HL-60 (cell line): ENCODE measurements at regions not wholly inside any gene's neighbourhood (a gene's known extent, or its start where the extent isn't known, plus 50 kb on each side); places are given as distances from the start of the nearest gene placed in this dataset.

Source experiments
- DNase-seq, 2 experiments: peaks; one replicate each; pipeline ENCODE4 v3.0.0-alpha.2; 2010 to 2020; ENCODE audit warnings: low read depth in 1 of 2, low spot score in 1 of 2
- H3K27ac ChIP-seq: fragments of 250-450 bp; sonication (Bioruptor Pico); replicated peaks from 2 replicates; pipeline ENCODE4 v1.5.1; 2020; ENCODE audit warnings: mild to moderate bottlenecking, moderate library complexity
- H3K27me3 ChIP-seq: fragments of 250-450 bp; sonication (Bioruptor Pico); 2 replicates; pipeline ENCODE4 v1.5.1; 2021; ENCODE audit warnings: mild to moderate bottlenecking, moderate library complexity; ENCODE audit not compliant: insufficient read depth, poor library complexity, severe bottlenecking
- H3K4me3 ChIP-seq: replicated peaks from 2 replicates; pipeline ENCODE4 v1.5.1; 2011; ENCODE audit warnings: mild to moderate bottlenecking, control low read depth, low read length; ENCODE audit not compliant: insufficient read depth
- GABPA ChIP-seq: IDR thresholded peaks from 2 replicates; pipeline ENCODE4 v1.6.1; 2012; ENCODE audit warnings: low read depth
- POLR2AphosphoS5 ChIP-seq: IDR thresholded peaks from 2 replicates; pipeline ENCODE4 v1.6.1; 2012; ENCODE audit warnings: low read depth
- SPI1 ChIP-seq: IDR thresholded peaks from 2 replicates; pipeline ENCODE4 v1.6.1; 2012; ENCODE audit warnings: low read depth, mild to moderate bottlenecking, borderline replicate concordance
- TF ChIP-seq, protein P1 (sequence below): IDR thresholded peaks from one replicate; pipeline ENCODE4 v1.5.1; 2011; ENCODE audit warnings: low read length, control low read depth, inconsistent platforms; ENCODE audit not compliant: insufficient read depth
- TF ChIP-seq, protein P2 (sequence below): IDR thresholded peaks from 2 replicates; pipeline ENCODE4 v1.6.1; 2012; ENCODE audit warnings: low read depth; ENCODE audit not compliant: insufficient replicate concordance

DNA sequence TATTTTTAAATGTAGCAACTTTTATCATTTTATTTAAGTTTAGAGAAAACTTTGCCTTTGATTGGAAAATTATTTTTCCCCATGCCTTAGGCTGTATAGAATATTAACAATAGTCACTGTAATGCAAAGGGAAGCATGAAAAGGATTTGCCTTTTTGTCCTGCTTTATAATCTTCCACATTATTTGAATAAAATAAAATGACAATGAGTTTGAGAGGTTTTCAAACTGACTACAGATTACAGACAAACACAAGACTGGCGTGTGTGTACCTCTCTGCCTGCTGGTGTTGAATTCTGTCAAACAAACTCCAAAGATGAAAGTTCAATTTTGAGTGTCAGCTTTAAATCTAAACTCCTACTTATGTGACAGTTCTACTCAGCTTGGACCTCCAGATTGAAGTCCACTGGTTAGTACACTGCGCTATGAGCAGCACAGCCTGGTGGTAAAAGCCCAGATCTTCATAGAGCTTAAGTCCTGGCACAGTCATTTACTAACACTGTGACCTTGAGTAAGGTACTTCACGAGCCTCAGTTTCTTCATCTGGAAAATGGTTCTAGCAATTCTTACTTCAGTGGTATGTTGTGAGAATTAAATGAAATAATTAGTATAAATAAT lies 98.3 kb upstream of the CPNE8 start:
- H3K27me3 ChIP-seq = no peaks in the 10 kb centered on the region
- H3K27ac ChIP-seq = no peak overlapping the region
- DNase-seq = no peak
- TF ChIP-seq, protein P1, sequence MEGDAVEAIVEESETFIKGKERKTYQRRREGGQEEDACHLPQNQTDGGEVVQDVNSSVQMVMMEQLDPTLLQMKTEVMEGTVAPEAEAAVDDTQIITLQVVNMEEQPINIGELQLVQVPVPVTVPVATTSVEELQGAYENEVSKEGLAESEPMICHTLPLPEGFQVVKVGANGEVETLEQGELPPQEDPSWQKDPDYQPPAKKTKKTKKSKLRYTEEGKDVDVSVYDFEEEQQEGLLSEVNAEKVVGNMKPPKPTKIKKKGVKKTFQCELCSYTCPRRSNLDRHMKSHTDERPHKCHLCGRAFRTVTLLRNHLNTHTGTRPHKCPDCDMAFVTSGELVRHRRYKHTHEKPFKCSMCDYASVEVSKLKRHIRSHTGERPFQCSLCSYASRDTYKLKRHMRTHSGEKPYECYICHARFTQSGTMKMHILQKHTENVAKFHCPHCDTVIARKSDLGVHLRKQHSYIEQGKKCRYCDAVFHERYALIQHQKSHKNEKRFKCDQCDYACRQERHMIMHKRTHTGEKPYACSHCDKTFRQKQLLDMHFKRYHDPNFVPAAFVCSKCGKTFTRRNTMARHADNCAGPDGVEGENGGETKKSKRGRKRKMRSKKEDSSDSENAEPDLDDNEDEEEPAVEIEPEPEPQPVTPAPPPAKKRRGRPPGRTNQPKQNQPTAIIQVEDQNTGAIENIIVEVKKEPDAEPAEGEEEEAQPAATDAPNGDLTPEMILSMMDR = no peak
- TF ChIP-seq POLR2AphosphoS5 = no peak
- TF ChIP-seq, protein P2, sequence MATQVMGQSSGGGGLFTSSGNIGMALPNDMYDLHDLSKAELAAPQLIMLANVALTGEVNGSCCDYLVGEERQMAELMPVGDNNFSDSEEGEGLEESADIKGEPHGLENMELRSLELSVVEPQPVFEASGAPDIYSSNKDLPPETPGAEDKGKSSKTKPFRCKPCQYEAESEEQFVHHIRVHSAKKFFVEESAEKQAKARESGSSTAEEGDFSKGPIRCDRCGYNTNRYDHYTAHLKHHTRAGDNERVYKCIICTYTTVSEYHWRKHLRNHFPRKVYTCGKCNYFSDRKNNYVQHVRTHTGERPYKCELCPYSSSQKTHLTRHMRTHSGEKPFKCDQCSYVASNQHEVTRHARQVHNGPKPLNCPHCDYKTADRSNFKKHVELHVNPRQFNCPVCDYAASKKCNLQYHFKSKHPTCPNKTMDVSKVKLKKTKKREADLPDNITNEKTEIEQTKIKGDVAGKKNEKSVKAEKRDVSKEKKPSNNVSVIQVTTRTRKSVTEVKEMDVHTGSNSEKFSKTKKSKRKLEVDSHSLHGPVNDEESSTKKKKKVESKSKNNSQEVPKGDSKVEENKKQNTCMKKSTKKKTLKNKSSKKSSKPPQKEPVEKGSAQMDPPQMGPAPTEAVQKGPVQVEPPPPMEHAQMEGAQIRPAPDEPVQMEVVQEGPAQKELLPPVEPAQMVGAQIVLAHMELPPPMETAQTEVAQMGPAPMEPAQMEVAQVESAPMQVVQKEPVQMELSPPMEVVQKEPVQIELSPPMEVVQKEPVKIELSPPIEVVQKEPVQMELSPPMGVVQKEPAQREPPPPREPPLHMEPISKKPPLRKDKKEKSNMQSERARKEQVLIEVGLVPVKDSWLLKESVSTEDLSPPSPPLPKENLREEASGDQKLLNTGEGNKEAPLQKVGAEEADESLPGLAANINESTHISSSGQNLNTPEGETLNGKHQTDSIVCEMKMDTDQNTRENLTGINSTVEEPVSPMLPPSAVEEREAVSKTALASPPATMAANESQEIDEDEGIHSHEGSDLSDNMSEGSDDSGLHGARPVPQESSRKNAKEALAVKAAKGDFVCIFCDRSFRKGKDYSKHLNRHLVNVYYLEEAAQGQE = no peak
- TF ChIP-seq GABPA = no peak
- no peak for TF ChIP-seq SPI1
- no peak overlapping the region for H3K4me3 ChIP-seq

DNA sequence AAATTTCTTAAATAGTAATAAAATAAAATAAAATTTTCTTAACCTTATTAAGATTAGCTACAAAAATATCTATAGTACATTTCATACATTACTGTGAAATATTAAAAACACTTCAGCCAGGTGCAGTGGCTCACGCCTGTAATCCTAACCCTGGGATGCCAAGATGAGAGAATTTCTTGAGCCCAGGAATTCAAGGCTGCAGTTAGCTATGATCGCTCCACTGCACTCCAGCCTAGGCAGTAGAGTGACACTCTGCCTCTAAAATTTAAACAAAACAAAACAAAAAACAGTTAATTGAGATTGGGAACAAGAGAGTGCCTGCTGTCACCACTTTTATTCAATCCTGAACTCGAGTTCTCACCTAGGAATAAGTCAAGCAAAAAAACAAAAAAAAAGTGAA lies 95.0 kb upstream of the CPNE8 start:
- Histone ChIP-seq H3K27me3 (no peaks in the 10 kb centered on the region), H3K4me3 (no peak overlapping the region), H3K27ac (no peak overlapping the region)
- DNase-seq = no peak
- no peak for TF ChIP-seq GABPA
- TF ChIP-seq SPI1 = no peak
- TF ChIP-seq, protein P1 = no peak
- no peak for TF ChIP-seq POLR2AphosphoS5
- TF ChIP-seq, protein P2 = no peak

DNA sequence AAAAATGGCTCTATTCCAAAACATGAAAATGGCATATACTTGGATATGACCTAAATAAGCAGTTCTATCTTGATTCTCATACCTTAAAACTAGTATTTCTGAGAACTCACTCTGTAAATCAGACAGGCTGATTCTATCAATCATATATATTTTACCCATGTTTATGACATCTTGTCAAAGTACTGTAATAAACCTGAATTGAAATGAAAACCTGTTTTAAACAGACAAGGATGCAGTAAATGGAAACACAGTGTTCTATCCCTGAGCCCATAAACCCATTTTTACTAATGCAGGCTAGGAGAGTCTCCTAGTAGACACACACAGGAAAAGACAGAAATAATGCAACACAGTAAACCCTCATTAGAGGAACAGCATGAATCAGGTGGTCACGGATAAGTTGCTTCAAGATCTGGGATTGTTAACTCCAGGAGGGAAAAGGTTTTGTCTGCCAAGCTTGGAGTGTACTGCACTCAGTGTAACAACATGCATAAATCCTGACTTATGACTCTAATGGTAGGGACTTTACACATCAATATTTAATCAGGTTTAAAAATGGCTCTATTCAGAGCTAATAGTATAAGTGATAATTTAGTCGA lies 93.6 kb upstream of the CPNE8 start:
- TF ChIP-seq, protein P1 = no peak
- TF ChIP-seq GABPA = no peak
- Histone ChIP-seq H3K27ac (no peak overlapping the region), H3K4me3 (no peak overlapping the region), H3K27me3 (no peaks in the 10 kb centered on the region)
- DNase-seq = no peak

DNA sequence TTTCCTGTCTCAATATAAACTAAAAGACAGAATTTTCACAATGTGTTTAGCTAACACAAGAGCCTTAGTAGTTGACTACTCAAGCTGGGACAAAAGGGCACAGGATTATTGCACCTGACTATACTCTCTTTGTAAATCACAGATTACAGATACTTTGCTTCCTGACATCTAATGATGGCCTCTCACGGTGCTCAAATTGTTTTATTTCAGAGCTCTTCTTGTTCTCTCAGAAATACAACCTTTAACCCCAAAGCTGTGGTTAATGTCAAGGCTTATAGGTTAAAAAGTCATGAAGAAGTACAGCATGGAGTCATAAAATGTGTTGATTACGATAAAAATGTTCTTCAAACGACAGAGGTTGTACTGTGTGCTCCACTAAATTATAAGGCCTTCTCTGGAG lies 89.9 kb upstream of the CPNE8 start:
- DNase-seq = no peak
- no peak overlapping the region for H3K4me3 ChIP-seq
- TF ChIP-seq POLR2AphosphoS5 = no peak
- no peak for TF ChIP-seq SPI1
- no peak for TF ChIP-seq GABPA
- TF ChIP-seq, protein P2 = no peak
- TF ChIP-seq, protein P1 = no peak
- no peaks in the 10 kb centered on the region for H3K27me3 ChIP-seq
- H3K27ac ChIP-seq = no peak overlapping the region
